MM.1S (cell line): ENCODE measurements at regions not wholly inside any gene's neighbourhood (a gene's known extent, or its start where the extent isn't known, plus 50 kb on each side); places are given as distances from the start of the nearest gene placed in this dataset.

Experiments
- EZH2 ChIP-seq: fragments of 300-600 bp; sonication (generic); optimal IDR thresholded peaks from 2 replicates; pipeline ENCODE3; 2017; ENCODE audit warnings: low read depth, mild to moderate bottlenecking, antibody characterized with exemption, low read length, mixed read lengths
- TF ChIP-seq, protein P1 (sequence below): fragments of 300-600 bp; sonication (generic); IDR thresholded peaks from 2 replicates; pipeline ENCODE4 v1.5.1; 2016; ENCODE audit warnings: antibody characterized with exemption, low read length, mixed read lengths

DNA sequence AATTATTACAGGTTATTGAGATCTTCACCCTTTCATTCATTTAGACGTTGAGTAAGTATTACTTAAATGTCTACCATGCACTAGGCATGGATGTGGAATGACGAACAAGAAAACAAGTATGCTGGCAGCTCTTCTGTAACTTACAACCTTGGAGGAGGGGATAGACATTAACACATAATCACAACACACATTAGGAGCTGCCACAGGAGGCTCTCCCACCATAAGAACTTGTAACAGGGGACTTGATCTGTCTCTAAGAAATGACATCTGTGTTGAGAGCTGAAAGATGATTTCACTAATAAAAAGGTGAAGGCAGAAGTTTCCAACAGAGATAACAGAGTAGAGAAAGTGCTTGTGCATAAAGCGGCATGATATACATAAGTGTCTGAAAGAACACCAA lies 384.7 kb upstream of the ZEB2 start:
- TF ChIP-seq, protein P1, sequence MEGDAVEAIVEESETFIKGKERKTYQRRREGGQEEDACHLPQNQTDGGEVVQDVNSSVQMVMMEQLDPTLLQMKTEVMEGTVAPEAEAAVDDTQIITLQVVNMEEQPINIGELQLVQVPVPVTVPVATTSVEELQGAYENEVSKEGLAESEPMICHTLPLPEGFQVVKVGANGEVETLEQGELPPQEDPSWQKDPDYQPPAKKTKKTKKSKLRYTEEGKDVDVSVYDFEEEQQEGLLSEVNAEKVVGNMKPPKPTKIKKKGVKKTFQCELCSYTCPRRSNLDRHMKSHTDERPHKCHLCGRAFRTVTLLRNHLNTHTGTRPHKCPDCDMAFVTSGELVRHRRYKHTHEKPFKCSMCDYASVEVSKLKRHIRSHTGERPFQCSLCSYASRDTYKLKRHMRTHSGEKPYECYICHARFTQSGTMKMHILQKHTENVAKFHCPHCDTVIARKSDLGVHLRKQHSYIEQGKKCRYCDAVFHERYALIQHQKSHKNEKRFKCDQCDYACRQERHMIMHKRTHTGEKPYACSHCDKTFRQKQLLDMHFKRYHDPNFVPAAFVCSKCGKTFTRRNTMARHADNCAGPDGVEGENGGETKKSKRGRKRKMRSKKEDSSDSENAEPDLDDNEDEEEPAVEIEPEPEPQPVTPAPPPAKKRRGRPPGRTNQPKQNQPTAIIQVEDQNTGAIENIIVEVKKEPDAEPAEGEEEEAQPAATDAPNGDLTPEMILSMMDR = no peak
- TF ChIP-seq EZH2 = no peak
